HepG2 (cell line): ENCODE measurements at regions not wholly inside any gene's neighbourhood (a gene's known extent, or its start where the extent isn't known, plus 50 kb on each side); places are given as distances from the start of the nearest gene placed in this dataset.

Source experiments
- ATAC-seq: fragments of 200-7000 bp; cut with Tn5 transposase; 3 replicates; pipeline ENCODE4 v1.9.1; 2020; ENCODE audit warnings: mild to moderate bottlenecking, moderate library complexity
- BruUV-seq: library from RNA; stranded (reverse); fragments of 400-500 nt; replicated peaks from 2 replicates; lab custom pipeline; 2021; lab: Mats Ljungman, UMichigan
- CTCF ChIA-PET: fragments of 300-600 bp; formaldehyde crosslinking; extraction: SDS; loops from one replicate; lab custom pipeline; 2021; ENCODE audit warnings: low total read pairs, inconsistent platforms, low intra/inter-chr PET ratio; lab: Yijun Ruan, JAX
- POLR2A ChIA-PET: fragments of 350-600 bp; sonication (Branson Sonifier 250); formaldehyde crosslinking; loops from one replicate; lab custom pipeline; 2020; ENCODE audit warnings: antibody characterized with exemption, inconsistent platforms; lab: Yijun Ruan, JAX
- DNase-seq: peaks from one replicate; pipeline ENCODE4 v3.0.0-alpha.2; 2015; ENCODE audit warnings: low spot score
- FAIRE-seq: peaks from 3 replicates; lab custom pipeline; 2011; peaks lifted over from hg19 to GRCh38; lab: Jason Lieb, UNC
- H2AFZ ChIP-seq: one replicate; pipeline ENCODE4 v1.6.1; 2011; ENCODE audit warnings: low read length, inconsistent platforms
- H3K27ac ChIP-seq: fragments of 300-600 bp; 3 replicates; pipeline ENCODE4 v1.8.0; 2011; ENCODE audit warnings: mixed run types, mild to moderate bottlenecking, mixed read lengths, low read length, inconsistent platforms; ENCODE audit not compliant: insufficient read depth; ENCODE audit errors: extremely low read length
- H3K27me3 ChIP-seq, 2 experiments: fragments of 200-600 bp in 1 of 2; 2 replicates in 1 of 2; 3 replicates in 1 of 2; pipeline versions ENCODE4 v1.6.0 to v1.8.0; 2011; ENCODE audit warnings: low read length in 2 of 2, mild to moderate bottlenecking in 2 of 2, moderate library complexity in 2 of 2, inconsistent platforms in 1 of 2; ENCODE audit not compliant: insufficient read depth in 2 of 2, control insufficient read depth in 1 of 2
- H3K36me3 ChIP-seq, 2 experiments: fragments of 200-600 bp in 1 of 2; replicated peaks in 1 of 2; 2 replicates in 1 of 2; 3 replicates in 1 of 2; pipeline versions ENCODE4 v1.5.1 to v1.8.0; 2011; ENCODE audit warnings: low read length in 2 of 2, inconsistent platforms in 1 of 2; ENCODE audit not compliant: insufficient read depth in 2 of 2, control insufficient read depth in 1 of 2
- H3K4me1 ChIP-seq: 2 replicates; pipeline ENCODE4 v1.5.1; 2012; ENCODE audit warnings: low read length, inconsistent platforms; ENCODE audit not compliant: insufficient read depth
- H3K4me2 ChIP-seq: 2 replicates; pipeline ENCODE4 v1.6.0; 2011; ENCODE audit warnings: low read depth, low read length, inconsistent platforms
- H3K4me3 ChIP-seq, 3 experiments: fragments of 200-600 bp in 1 of 3; sonication (generic), shearing (Covaris generic) in 1 of 3; replicated peaks in 1 of 3; 2 replicates each; pipeline ENCODE4 v1.5.1; 2011 to 2016; ENCODE audit warnings: low read length in 3 of 3, inconsistent platforms in 2 of 3, low read depth in 2 of 3, mild to moderate bottlenecking in 2 of 3, control low read depth in 1 of 3, mixed read lengths in 1 of 3; ENCODE audit not compliant: insufficient read depth in 1 of 3
- H3K79me2 ChIP-seq: one replicate; pipeline ENCODE4 v1.6.1; 2011; ENCODE audit warnings: low read length, inconsistent platforms; ENCODE audit not compliant: insufficient read depth
- H3K9ac ChIP-seq: 2 replicates; pipeline ENCODE4 v1.6.0; 2011; ENCODE audit warnings: mild to moderate bottlenecking, low read depth, low read length, inconsistent platforms; ENCODE audit not compliant: insufficient read depth
- H3K9me3 ChIP-seq: 2 replicates; pipeline ENCODE4 v1.5.1; 2012; ENCODE audit warnings: mild to moderate bottlenecking, low read length
- H4K20me1 ChIP-seq: 2 replicates; pipeline ENCODE4 v1.6.0; 2011; ENCODE audit warnings: inconsistent platforms, mild to moderate bottlenecking, low read length, moderate library complexity; ENCODE audit not compliant: insufficient read depth
- HMGA1 ChIP-seq: sonication (generic); formaldehyde crosslinking; conservative IDR thresholded peaks from 2 replicates; pipeline ENCODE4 v1.4.0; 2020; ENCODE audit warnings: missing genetic modification reagents
- RBM39 ChIP-seq: fragments of 200-400 bp; formaldehyde crosslinking; IDR thresholded peaks from one replicate; pipeline ENCODE4 v1.6.1; 2018; ENCODE audit warnings: antibody characterized with exemption, mild to moderate bottlenecking, low read depth, low read length; ENCODE audit not compliant: poor library complexity, severe bottlenecking
- SIX4 ChIP-seq: sonication (generic); formaldehyde crosslinking; IDR thresholded peaks from 2 replicates; pipeline ENCODE4 v1.4.0; 2020; ENCODE audit warnings: missing genetic modification reagents
- SUZ12 ChIP-seq: fragments of 150-350 bp; IDR thresholded peaks from 2 replicates; pipeline ENCODE4 v1.6.1; 2014; ENCODE audit warnings: low read depth, low read length
- ZBTB38 ChIP-seq: sonication (generic); formaldehyde crosslinking; IDR thresholded peaks from 2 replicates; pipeline ENCODE4 v1.5.1; 2020; ENCODE audit warnings: mild to moderate bottlenecking, missing genetic modification reagents
- ZFP37 ChIP-seq: sonication (generic); formaldehyde crosslinking; IDR thresholded peaks from 2 replicates; pipeline ENCODE4 v1.4.0; 2020; ENCODE audit warnings: missing genetic modification reagents, borderline replicate concordance
- ZNF138 ChIP-seq: sonication (generic); formaldehyde crosslinking; IDR thresholded peaks from 2 replicates; pipeline ENCODE4 v1.5.0; 2020; ENCODE audit warnings: mild to moderate bottlenecking, low read depth, missing genetic modification reagents
- ZNF34 ChIP-seq: sonication (generic); formaldehyde crosslinking; IDR thresholded peaks from 2 replicates; pipeline ENCODE4 v1.4.0; 2020; ENCODE audit warnings: mild to moderate bottlenecking, missing genetic modification reagents, borderline replicate concordance
- ZNF619 ChIP-seq: sonication (generic); formaldehyde crosslinking; IDR thresholded peaks from 2 replicates; pipeline ENCODE4 v1.4.0; 2020; ENCODE audit warnings: mild to moderate bottlenecking, missing genetic modification reagents
- WGBS: methylation state at CpG from one replicate; pipeline ENCODE4 v1.1.6; 2017; ENCODE audit warnings: low lambda C conversion rate; 5-methylcytosine and 5-hydroxymethylcytosine counted together
- in situ Hi-C: cut with HindIII; loops from 2 replicates; pipeline ENCODE4 v1.10.0; 2017; ENCODE audit warnings: low pct_unique_long_range_greater_than_20kb; ENCODE audit not compliant: extremely low pct_ligation_motif_present
- intact Hi-C: fragments of 100-400 bp; cut with micrococcal nuclease; formaldehyde crosslinking; loops from one replicate; pipeline ENCODE4 v1.10.0; 2022; ENCODE audit not compliant: unreplicated experiment
- TF ChIP-seq, protein P1 (sequence below): sonication (generic); formaldehyde crosslinking; IDR thresholded peaks from 2 replicates; pipeline ENCODE4 v1.8.0; 2022; ENCODE audit warnings: missing genetic modification reagents, low read depth, mild to moderate bottlenecking, borderline replicate concordance
- TF ChIP-seq, protein P2 (sequence below): sonication (generic); formaldehyde crosslinking; IDR thresholded peaks from 2 replicates; pipeline ENCODE4 v1.8.0; 2022; ENCODE audit warnings: mild to moderate bottlenecking, missing genetic modification reagents; ENCODE audit not compliant: insufficient replicate concordance

DNA sequence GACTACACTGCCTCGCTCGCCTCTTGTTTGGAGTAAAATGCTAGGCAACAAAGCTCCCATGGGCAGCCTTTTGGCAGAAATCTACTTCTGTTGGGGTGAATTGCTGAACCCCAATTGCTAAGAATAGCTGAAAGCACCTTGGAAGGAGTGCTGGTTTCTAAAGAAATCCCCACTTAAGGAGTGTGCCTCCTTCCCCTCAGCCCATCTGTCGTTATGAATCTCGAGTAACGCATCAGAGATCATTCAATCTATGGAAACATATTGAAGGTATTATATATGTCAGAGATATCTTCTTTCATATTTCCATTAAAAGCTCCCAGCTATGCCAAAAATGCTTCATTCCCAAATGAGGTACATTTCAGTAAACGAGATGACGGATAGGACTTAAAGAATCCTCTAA, 229.6 kb upstream of the BLID start:
- H3K4me3 ChIP-seq = no peak overlapping the region
- no peaks in the 10 kb centered on the region for H3K9me3 ChIP-seq
- 65% methylated on average over 7 of the region's 7 CpGs for WGBS
- ChIA-PET POLR2A (no interaction called here), CTCF (no interaction called here)
- TF ChIP-seq, protein P1, sequence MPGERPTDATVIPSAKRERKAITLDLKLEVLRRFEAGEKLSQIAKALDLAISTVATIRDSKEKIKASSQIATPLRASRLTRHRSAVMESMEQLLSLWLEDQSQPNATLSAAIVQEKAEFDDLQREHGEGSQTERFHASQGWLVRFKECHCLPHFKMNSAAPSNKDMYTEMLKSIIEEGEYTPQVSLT (CRISPR knock-in tag) = no peak
- TF ChIP-seq ZNF34 (CRISPR knock-in tag) = no peak
- no peak for TF ChIP-seq HMGA1 (CRISPR knock-in tag)
- TF ChIP-seq SIX4 (CRISPR knock-in tag) = no peak
- TF ChIP-seq ZFP37 (CRISPR knock-in tag) = no peak
- no peak for TF ChIP-seq ZNF619 (CRISPR knock-in tag)
- no peak for TF ChIP-seq ZBTB38
- TF ChIP-seq RBM39 = no peak
- TF ChIP-seq, protein P2, sequence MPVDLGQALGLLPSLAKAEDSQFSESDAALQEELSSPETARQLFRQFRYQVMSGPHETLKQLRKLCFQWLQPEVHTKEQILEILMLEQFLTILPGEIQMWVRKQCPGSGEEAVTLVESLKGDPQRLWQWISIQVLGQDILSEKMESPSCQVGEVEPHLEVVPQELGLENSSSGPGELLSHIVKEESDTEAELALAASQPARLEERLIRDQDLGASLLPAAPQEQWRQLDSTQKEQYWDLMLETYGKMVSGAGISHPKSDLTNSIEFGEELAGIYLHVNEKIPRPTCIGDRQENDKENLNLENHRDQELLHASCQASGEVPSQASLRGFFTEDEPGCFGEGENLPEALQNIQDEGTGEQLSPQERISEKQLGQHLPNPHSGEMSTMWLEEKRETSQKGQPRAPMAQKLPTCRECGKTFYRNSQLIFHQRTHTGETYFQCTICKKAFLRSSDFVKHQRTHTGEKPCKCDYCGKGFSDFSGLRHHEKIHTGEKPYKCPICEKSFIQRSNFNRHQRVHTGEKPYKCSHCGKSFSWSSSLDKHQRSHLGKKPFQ (CRISPR knock-in tag) = no peak
- no peak for TF ChIP-seq SUZ12
- no peak for TF ChIP-seq ZNF138 (CRISPR knock-in tag)
- no peak overlapping the region for H3K9ac ChIP-seq
- no TSS peak for BruUV-seq
- H3K36me3 ChIP-seq = no peaks in the 10 kb centered on the region
- no peaks in the 10 kb centered on the region for H3K79me2 ChIP-seq
- no peaks in the 10 kb centered on the region for H4K20me1 ChIP-seq
- H3K4me1 ChIP-seq = no peaks in the 10 kb centered on the region
- no peak for DNase-seq
- ATAC-seq = no peak
- no peak overlapping the region for H2AFZ ChIP-seq
- H3K4me2 ChIP-seq = no peak overlapping the region
- H3K27ac ChIP-seq = no peak overlapping the region
- in situ Hi-C loops (no loop called here), intact Hi-C loops (no loop called here)
- no peaks in the 10 kb centered on the region for H3K27me3 ChIP-seq
- FAIRE-seq = no peak
